NCI-H748 treated with DMSO at 0.1 percent for 48 hours (cell line): ENCODE measurements at regions not wholly inside any gene's neighbourhood (a gene's known extent, or its start where the extent isn't known, plus 50 kb on each side); places are given as distances from the start of the nearest gene placed in this dataset.
"Not testable (repeated sequence)": the region's sequence is repeated elsewhere in the genome, so short reads cannot be mapped to it uniquely, and the experiment has no call there.

Source experiments
- DNase-seq: peaks from one replicate; lab custom pipeline; 2025; lab: John Stamatoyannopoulos, UW

- peak; percentile 16 for DNase-seq
Observed at GRCh38 chr5:74402553-74402952, 238.0 kb downstream of the ENC1 start.

GRCh38 chr5:74401946-74402320 lies 238.6 kb downstream of the ENC1 start:
- DNase-seq, result no peak

GRCh38 chr5:74401281-74401945 lies 239.1 kb downstream of the ENC1 start:
- no peak for DNase-seq

GRCh38 chr5:74400067-74400466 lies 240.5 kb downstream of the ENC1 start:
- no peak for DNase-seq

GRCh38 chr5:74396913-74397622 lies 243.5 kb downstream of the ENC1 start:
- peak; percentile 23 for DNase-seq

GRCh38 chr5:74394916-74395880 lies 245.3 kb downstream of the ENC1 start:
- no peak for DNase-seq

GRCh38 chr5:74394528-74394915 lies 246.0 kb downstream of the ENC1 start:
- no peak for DNase-seq

- DNase-seq, result no peak
Observed at GRCh38 chr5:74393943-74394342, 246.6 kb downstream of the ENC1 start.

- DNase-seq, result no peak
Observed at GRCh38 chr5:74392711-74393351, 247.7 kb downstream of the ENC1 start.

GRCh38 chr5:74391410-74391809 lies 249.1 kb downstream of the ENC1 start:
- DNase-seq, result no peak

- DNase-seq, result no peak
Observed at GRCh38 chr5:74390822-74391221, 249.7 kb downstream of the ENC1 start.

GRCh38 chr5:74390306-74390637 lies 250.3 kb downstream of the ENC1 start:
- no peak for DNase-seq

- DNase-seq, result no peak
Observed at GRCh38 chr5:74389531-74390305, 250.8 kb downstream of the ENC1 start.

- DNase-seq, result not testable (repeated sequence)
Observed at GRCh38 chr5:74388411-74388810, 252.1 kb downstream of the ENC1 start.

- DNase-seq, result no peak
Observed at GRCh38 chr5:74386571-74387334, 253.8 kb downstream of the ENC1 start.

GRCh38 chr5:74384851-74385250 lies 255.7 kb downstream of the ENC1 start:
- DNase-seq, result no peak

- DNase-seq, result no peak
Observed at GRCh38 chr5:74382987-74383593, 257.4 kb downstream of the ENC1 start.

- DNase-seq, result no peak
Observed at GRCh38 chr5:74382123-74382855, 258.2 kb downstream of the ENC1 start.

- DNase-seq, result no peak
Observed at GRCh38 chr5:74380193-74380592, 260.3 kb downstream of the ENC1 start.

GRCh38 chr5:74378464-74378863 lies 262.1 kb downstream of the ENC1 start:
- no peak for DNase-seq
